ENCODE measurements at regions not wholly inside any gene's neighbourhood (a gene's known extent, or its start where the extent isn't known, plus 50 kb on each side); places are given as distances from the start of the nearest gene placed in this dataset.
"Not testable (repeated sequence)": the region's sequence is repeated elsewhere in the genome, so short reads cannot be mapped to it uniquely, and the experiment has no call there.

DNA sequence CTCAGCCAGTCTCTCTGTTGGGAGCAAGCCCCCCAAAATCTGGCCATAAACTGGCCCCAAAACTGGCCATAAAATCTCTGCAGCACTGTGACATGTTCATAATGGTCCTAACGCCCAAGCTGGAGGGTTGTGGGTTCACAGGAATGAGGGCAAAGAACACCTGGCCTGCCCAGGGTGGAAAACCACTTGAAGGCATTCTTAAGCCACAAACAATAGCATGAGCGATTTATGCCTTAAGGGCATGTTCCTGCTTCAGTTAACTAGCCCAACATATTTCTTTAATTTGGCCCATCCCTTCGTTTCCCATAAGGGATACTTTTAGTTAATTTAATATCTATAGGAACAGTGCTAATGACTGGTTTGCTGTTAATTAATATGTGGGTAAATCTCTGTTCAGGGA is 205.8 kb downstream of the ALG10 start:
- DNase-seq: not testable (repeated sequence)

DNA sequence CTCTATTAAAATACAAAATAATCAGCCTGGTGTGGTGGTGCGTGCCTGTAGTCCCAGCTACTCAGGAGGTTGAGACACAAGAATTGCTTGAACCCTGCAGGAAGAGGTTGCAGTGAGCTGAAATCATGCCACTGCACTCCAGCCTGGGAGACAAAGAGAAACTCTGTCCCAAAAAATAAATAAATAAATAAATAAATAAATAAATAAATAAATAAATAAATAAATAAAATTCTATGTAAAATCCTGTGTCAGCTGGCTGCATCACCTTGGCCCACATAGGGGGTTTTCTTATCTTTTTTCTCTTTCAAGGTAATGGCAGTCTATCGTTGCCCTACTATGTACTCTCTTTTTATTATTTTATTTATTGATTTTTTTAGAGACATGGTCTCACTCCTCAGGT is 206.7 kb downstream of the ALG10 start:
- DNase-seq: not testable (repeated sequence)

DNA sequence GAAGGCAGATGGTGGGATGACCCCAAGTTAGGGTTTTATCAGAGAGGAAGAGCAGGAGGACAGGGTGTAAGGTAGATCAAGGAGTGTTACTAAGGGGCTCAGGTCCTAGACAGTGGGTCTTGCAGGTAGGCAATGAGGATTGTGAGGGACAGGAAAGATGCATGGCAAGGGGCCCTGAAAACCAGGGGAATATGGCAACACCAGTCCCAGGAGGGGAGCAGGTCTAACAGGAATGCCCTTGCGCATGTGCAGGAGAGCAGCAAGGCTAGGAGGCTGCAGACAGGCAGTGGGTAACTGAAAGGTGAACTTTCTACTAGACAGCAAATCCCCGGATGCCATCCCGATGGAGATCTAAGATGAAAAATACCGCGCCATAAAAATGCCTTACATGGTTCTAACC is 211.3 kb downstream of the ALG10 start:
- no peak for DNase-seq

DNA sequence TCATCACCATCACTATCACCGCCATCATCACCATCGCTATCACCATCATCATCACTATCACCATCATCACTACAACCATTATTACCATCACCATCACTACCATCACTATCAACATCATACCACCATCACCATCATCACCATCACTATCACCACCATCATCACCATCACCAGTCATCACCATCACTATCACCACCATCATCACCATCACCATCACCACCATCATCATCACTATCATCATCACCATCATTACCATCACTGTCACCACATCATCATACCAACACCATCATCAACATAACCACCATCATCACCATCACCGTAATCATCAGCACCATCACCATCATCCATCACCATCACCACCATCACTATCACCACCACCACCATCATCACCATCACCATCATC is 213.8 kb downstream of the ALG10 start:
- no peak for DNase-seq

DNA sequence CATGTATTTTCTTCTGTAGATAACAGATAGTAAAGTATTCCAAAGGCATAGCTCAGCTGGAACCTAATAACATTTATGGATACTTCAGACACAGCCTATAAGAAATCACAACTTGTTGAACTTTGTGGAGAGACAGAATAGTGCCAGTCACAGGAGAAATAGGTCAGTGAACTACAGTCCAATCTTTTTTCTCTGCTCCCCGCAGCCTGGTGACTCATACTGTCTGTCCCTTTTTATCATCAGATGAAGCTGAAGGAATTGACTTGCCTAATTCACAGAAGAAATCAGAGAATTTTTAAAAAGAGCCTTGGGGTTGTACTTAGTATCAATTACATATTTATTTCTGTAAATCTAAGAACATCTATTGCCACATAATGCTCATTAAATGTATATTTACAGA is 222.3 kb downstream of the ALG10 start:
- DNase-seq: no peak

DNA sequence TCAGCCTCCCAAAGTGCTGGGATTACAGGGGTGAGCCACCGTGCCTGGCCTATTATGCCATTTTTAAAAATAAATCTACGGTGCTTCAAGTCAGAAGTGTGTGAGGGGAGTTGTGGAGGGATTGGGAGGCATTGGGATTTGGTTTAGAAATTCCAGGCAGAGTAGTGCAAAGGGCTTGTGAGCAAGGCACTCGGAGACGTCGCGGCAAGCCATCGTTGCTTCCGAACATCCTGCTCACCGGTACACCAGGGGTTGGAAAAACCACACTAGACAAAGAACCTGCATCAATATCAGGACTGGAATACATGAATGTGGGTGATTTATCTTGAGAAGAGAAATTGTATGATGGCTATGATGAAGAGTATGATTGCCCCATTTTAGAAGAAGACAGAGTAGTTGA is 227.0 kb downstream of the ALG10 start:
- DNase-seq: no peak

DNA sequence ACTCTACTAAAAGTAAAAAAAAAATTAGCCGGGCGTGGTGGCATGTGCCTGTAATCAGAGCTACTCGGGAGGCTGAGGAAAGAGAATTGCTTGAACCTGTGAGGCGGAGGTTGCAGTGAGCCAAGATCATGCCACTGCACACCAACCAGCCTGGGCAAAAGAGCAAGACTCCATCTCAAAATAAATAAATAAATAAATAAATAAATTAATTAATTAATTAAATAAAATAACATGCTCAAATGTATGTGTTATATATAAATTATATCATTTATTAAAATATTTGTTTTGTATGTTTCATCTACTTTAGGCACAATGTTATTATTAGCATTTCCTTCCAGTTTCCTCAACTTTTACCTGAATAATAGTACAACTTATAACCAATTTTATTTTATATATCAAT is 229.6 kb downstream of the ALG10 start:
- DNase-seq: not testable (repeated sequence)

DNA sequence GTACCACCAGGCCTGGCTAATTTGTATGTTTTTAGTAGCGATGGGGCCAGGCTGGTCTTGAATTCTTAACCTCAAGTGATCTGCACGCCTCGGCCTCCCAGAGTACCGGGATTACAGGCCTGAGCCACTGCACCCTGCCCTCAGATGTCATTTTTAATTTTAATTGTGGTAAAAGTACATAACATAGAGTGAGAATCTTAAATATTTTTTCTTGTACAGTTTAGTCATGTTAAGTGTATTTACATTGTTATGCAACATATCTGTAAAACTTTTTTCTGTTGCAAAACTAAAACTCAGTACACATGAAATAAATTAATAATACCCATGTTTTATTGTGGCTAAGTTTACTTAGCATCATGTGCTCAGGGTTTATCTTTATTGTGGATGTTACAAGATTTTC is 231.4 kb downstream of the ALG10 start:
- DNase-seq: no peak

DNA sequence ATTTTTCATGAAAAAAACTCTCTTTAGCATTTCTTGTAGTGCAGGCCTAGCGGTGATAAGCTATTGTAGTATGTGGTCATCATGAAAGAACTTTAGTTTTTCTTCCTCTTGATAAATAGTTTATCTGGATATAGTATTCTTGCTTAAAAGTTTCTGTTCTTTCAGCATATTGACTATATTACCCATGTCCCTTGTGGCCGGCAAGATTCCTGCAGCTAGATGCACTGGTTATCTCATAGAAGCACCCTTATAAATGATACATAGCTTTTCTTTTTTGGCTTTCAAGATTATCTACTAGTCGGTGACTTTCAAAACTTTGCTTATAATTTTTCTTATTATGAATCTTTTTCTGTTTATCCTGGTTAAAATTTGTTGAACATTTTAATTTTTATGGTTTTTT is 234.8 kb downstream of the ALG10 start:
- no peak for DNase-seq

DNA sequence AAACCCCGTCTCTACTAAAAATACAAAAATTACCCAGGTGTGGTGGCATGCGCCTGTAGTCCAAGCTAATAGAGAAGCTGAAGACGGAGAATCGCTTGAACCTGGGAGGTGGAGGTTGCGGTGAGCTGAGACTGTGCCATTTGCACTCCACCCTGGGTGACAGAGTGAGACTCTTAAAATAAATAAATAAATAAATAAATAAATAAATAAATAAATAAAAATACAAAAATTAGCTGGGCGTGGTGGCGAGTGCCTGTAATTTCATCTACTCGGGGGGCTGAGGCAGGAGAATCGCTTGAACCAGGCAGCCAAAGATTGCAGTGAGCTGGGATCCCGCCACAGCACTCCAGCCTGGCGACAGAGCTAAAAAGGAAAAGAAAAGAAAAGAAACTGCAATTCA is 239.8 kb downstream of the ALG10 start:
- not testable (repeated sequence) for DNase-seq

DNA sequence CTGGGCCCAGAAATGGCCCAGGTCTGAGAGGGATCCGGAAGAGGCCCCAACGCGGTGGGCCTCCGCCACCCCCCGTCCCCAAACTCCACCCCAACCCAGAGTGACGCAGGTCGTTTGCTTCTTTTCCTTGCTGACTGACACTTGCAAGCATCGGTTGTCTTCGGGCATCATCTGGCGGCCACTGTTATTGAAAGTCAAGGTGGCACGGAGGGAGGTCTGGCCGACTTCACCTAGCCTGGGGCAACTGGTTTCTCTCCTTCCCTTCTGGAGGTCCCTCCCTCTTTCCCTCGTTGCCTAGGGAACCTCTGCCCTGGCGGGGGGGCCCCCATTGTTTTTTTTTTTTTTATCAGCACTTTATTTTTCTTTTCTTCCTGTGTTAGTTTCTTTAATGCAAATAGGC is 241.8 kb downstream of the ALG10 start:
- DNase-seq: no peak

DNA sequence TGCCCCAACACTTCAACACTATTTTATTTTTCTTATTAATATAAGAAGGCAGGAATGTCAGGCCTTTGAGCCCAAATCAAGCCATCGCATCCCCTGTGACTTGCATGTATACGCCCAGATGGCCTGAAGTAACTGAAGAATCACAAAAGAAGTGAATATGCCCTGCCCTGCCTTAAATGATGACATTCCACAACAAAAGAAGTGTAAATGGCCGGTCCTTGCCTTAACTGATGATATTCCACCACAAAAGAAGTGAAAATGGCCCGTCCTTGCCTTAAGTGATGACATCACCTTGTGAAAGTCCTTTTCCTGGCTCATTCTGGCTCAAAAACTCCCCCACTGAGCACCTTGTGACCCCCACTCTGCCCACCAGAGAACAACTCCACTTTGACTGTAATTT is 251.4 kb downstream of the ALG10 start:
- not testable (repeated sequence) for DNase-seq

DNA sequence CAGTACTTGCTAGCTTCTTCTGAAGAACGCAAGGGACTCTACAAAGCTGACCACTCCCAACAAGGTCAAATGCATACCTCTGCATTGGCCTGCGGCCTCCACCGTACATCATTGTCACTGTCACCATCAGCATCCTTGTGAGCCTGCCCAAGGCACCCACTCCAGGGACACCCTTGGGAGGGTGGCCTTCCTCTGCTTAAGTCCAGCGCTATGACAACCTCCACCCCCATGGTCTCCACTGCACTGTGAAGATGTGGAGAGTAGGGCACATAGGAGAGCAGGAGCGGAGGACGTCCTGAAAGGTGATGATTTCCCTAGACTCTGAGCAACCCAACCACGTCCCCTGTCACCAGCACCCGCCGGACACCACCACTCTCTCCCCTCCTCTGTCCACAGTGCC is 252.8 kb downstream of the ALG10 start:
- DNase-seq: no peak

DNA sequence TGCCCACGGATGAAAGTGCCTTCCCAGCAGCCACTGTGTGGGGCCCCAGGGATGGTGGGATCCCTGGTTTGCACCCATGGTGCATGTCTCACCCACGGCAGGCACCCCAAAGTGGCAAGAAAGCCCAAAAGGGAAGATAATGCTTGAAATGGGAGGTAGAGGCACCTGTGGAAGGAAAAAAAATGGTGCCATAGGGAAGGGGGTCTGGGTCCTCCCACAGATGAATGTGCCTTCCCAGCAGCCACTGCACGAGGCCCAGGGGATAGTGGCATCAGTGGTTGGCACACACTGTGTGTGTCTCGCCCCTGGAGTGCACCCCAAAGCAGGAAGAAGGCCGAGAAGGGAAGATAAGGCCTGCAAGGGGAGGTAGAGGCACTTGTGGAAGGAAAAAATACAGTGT is 264.2 kb downstream of the ALG10 start:
- no peak for DNase-seq

DNA sequence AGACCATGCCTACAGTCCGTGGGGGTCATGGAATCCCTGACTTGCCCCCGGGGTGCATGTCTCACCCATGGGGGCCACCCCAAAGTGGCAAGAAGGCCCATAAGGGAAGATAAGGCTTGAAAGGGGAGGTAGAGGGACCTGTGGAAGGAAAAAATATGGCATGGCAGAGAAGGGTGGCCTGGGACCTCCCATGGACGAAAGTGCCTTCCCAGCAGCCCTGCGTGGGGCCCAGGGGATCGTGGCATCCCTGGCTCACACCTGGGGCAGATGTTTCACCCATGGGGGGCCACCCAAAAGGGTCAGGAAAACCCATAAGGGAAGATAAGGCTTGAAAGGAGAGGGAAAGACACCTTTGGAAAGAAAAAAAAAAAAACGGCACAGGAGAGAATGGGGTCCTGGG is 264.6 kb downstream of the ALG10 start:
- DNase-seq: no peak

DNA sequence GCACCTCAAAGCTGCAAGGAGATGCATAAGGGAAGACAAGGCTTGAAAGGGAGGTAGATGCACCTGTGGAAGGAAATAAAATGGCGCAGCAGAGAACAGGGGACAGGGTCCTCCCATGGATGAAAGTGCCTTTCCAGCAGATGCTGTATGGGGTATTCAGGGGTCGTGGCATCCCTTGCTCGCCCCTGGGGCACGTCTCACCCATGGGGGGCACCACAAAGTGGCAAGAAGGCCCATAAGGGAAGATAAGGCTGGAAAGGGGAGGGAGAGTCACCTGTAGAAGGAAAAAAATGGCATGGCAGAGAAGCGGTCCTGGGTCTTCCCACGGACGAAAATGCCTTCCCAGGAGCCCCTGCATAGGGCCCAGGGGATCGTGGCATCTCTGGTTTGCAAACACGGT is 265.1 kb downstream of the ALG10 start:
- no peak for DNase-seq

DNA sequence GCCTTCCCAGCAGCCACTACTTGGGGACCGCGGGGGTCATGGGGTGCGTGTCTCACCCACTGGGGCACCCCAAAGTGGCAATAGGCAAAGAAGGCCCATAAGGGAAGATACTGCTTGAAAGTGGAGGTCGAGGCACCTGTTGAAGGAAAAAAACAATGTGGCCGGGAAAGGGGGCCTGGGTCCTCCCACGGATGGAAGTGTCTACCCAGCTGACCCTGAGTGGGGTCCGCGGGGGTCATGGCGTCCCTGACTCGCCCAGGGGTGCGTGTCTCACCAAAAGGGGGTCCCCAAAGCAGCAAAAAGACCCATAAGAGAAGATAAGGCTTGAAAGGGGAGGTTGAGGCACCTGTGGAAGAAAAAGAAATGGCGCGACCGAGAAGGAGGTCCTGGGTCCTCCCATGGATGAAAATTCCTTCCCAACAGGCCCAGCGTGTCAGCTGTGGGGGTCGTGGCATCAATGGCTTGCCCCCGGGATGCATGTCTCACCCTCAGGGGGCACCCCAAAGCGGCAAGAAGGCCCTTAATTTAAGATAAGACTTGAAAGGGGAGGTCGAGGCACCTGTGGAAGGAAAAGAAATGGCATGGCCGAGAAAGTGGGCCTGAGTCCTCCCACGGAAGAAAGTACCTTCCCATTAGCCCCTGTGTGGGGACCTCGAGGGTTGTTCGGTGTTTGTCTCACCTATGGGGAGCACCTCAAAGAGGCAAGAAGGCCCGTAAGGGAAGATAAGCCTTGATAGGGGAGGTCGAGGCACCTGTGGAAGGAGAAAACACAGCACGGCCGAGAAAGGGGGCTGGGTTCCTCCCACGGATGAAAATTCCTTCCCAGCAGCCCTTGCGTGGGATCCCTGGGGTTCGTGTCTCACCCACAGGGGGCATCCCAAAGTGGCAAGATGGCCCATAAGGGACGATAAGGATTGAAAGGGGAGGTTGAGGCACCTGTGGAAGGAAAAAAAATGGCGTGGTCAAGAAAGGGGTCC is 266.0 kb downstream of the ALG10 start:
- no peak for DNase-seq

DNA sequence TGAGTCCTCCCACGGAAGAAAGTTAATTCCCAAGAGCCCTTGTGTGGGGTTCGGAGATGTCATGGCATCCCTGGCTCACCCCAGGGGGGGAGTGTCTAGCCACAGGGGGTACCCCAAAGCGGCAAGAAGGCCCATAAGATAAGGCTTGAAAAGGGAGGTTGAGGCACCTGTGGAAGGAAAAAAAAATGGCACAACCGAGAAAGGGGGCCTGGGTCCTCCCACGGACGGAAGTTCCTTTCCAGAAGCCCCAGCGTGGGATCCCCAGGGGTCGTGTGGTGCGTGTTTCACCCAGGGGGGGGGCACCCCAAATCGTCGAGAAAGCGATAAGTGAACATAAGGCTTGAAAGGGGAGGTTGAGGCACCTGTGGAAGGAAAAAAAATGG is 266.7 kb downstream of the ALG10 start:
- DNase-seq: no peak

DNA sequence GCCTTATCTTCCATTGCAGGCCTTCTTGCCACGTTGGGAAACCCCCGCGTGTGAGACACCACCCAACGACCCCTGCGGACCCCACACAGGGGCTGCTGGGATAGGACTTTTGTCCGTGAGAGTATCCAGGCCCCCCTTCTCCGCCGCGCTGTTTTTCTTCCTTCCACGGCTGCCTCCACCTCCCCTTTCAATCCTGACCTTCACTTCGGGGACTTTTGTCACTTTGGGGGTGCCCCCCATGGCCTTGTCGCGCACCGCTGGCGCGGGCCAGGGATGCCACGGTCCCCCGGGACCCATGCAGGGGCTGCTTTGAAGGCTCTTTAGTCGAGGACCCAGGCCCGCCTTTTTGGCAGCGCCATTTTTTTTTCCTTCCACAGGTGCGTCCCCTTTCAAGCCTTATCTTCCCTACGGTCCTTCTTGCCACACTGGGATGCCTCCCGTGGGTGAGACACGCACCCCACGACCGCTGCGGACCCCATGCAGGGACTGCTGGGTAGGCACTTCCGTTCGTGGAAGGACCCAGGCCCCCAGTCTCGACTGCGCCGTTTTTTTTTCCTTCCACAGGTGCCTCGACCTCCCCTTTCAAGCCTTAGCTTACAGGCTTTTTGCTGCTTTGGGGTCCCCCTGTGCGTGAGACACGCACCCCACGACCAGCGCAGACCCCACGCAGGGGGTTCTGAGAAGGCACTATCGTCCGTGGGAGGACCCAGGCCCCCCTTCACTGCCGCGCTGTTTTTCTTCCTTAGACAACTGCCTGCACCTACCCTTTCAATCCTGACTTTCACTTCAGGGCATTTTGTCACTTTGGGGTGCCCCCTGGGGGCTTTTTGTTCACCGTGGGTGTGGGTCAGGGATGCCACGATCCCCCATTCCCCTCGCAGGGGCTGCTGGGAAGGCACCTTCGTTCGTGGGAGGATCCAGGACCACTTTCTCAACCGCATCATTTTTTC is 267.4 kb downstream of the ALG10 start:
- no peak for DNase-seq

DNA sequence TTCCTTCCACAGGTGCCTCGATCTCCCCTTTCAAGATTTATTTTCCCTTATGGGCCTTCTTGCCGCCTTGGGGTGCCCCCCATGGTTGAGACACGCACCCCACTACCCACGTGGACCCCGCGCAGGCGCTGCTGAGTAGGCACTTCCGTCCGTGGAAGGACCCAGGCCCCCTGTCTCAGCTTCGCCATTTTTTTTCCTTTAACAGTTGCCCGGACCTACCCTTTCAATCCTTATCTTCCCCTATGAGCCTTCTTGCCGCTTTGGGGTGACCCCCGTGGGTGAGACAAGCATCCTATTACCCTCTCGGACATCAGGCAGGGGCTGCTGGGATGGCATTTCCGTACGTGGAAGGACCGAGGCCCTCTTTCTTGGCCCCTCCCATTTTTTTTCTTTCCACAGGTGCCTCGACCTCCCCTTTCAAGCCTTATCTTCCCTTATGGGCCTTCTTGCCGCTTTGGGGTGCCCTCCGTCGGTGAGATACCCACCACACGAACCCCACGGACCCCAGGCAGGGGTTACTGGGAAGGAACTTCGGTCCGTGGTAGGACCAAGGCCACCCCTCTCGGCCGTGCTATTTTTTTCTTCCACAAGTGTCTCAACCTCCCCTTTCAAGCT is 268.2 kb downstream of the ALG10 start:
- DNase-seq: no peak

DNA sequence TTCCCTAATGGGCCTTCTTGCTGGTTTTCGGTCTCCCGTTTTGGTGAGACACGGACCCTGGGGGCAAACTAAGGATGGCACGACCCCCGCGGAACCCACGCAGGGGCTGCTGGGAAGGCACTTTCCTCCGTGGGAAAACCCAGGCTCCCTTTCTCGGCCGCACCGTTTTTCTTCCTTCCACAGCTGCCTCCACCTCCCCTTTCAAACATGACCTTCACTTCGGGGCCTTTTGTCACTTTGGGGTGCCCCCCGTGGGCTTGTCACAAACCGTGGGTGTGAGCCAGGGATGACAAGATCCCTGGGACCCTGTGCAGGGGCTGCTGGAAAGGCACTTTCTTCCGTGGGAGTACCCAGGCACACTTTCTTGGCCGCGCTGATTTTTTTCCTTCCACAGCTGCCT is 268.7 kb downstream of the ALG10 start:
- no peak for DNase-seq

DNA sequence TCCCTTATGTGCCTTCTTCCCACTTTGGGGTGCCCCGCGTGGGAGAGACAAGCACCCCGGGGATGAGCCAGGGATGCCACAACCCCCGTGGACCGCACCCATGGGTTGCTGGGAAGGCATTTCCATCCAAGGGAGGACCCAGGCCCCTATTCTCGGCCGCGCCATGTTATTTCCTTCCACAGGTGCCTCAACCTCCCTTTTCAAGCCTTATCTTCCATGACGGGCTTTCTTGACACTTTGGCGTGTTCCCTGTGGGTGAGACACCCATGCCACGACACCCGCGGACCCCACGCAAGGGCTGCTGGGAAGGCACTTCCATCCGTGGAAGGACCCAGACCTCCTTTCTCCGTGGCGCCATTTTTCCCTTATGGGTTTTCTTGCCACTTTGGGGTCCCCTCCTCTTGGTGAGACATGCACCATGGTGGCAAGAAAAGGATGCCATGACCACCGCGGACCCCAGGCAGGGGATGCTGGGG is 269.2 kb downstream of the ALG10 start:
- DNase-seq: no peak

Data from right hindlimb (tissue), 1 donor.